HCEC 1CT (cell line): ENCODE measurements at regions not wholly inside any gene's neighbourhood (a gene's known extent, or its start where the extent isn't known, plus 50 kb on each side); places are given as distances from the start of the nearest gene placed in this dataset.
"Not testable (repeated sequence)": the region's sequence is repeated elsewhere in the genome, so short reads cannot be mapped to it uniquely, and the experiment has no call there.

Source experiments
- DNase-seq: peaks from one replicate; pipeline ENCODE4 v3.0.0-alpha.2; 2017

DNA sequence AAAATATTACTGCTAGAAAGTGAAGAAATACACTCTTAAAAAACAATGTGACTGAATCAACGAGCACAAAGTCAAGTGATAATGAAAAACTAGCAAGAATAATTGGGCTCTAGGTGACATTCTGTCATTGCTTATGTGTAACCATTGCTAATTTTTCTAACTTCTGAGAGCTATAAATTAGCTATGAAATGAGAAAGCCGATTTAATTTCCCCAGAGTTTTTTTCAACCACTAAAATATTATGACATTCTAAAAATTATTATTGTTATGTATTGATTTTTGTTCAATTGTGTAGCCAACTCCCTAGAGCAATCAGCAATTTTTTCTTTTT, 458.6 kb upstream of the ATXN8OS start:
- DNase-seq: no peak

DNA sequence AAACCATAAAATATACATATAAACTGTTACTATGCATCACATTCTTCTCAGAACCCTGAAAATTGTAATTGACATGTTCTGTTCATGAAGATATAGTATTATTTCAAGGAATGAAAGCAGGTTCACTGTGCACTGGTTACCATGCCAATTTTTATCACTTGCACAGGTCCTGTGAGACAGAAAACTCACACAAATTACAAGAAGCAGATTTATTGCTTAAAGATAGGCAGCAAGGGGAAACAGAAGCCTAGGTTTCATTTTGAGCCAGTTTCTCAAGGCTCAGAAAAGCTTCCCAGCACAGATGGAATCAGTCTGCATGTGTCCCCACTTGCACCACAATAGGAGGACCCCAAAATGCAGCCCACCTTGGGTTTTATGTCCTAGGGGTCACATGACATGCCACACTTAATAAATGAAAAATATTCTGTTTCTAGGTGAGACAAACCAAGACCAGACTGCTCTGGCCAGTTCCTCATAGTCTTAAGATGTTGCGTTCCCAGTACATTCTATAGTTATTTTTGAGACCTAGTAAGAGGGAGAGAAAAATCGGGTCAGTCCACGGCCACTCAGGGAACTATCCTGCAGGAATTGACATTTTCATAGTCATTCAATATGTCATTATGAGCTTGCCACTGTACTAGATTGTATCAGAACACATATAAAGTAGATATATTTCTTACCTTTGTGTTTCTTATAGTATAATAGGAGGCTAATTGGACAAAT, 459.1 kb upstream of the ATXN8OS start:
- DNase-seq: no peak

DNA sequence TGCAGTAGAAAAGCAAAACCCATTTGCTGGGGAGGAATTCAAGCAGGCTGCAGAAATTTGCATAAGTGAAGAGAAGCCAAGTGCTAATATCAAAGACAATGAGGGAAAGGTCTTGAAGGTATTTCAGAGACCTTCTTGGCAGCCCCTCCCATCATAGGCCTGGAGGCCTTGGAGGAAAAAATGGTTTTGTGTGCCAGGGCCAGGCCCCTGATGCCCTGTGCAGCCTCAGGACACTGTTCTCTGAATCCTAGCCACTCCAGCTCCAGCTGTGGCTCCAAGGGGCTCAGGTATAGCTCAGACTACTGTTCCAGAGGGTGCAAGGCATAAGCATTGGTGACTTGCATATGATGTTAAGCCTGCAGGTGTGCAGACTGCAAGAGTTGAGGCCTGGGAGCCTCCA, 463.2 kb upstream of the ATXN8OS start:
- DNase-seq: no peak

DNA sequence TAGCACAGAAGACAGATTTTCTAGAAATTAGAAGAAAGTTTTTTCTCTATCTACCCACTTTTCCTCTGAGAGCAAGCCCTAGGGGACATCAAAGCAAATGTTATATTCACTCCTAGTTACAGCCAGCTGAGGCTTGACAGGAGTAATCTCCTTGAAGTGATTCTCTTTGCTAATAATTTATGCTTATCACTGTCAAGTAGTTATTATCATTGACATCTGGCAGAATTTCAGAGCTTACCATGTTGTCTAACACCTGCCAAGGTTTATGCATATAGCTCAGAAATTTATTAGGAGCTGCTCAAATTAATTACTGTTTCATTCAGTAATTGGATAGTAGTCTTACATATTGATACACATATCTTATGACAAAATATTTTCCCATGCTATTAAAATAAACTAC, 465.9 kb upstream of the ATXN8OS start:
- DNase-seq: no peak

DNA sequence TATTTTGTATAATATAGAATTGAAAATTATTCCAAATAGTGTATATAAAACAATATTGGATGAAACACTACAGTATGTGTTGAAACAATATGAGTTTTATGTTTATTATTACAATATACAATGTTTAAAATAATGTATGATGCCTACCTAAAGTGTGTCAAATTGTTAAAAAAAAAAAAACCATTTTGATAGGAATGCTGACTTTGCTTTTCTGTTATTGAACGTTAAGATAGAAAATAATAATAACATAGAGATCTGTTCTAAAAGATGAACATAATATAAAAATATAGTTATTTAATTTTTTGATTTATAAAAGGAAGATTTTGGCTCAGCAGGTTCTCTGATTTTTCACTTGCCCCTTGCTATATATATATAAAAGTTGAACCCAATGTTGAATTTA, 474.6 kb upstream of the ATXN8OS start:
- no peak for DNase-seq

DNA sequence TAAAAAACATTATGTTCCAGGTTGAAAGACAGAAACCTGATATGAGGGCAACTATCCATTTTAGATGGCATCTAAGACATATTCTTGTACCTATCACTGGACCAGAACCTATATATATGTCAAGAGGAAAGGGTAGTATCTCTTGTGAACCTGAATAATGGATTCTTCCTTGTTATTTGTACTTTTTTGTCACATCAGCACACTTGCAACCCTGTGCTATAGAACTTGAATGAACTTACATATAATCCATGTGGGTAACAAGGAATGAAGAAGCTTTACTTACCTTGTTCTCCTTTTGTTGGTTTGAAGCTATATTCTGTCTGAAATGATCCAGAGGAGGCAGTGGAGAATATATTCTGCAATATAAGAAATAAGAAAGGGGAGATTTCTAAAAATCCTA, 483.7 kb upstream of the ATXN8OS start:
- no peak for DNase-seq

DNA sequence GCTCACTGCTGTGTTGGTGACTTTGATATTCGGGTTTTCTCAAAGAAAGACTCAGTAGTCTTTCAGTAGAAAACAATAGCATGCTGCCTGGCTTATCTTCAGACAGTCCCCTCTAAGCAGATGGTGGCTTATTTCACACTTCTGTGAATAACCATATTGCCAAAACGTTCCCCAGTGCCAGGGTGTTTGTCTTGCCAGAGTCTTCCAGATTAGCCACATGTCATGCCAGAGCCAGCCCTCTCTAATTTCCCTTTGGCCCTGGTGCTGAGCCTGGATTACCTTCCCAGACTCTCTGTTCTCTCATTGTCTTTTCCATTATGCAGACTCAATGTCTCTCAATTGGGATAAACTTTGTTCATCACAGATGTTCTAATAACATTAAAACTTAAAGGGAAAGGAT, 488.0 kb upstream of the ATXN8OS start:
- DNase-seq: no peak

DNA sequence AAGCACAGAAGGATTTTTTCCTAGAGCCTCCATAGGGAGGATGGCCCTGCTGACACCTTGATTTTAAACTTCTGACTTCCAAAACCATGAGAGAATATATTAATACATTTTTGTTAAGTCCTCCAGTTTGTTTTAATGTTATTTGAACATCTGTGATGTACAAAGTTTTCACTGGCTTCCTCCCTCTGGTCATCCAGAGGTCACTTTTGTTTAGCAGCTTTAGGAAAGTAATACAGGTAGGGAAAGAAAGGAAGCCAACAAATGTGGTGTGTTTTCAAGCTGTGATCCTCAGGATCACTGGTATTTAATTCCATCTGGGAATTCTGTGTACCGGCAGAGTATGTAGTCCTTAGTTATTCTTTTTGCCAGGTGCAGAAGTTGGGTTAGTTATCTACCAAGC, 488.8 kb upstream of the ATXN8OS start:
- DNase-seq: no peak

DNA sequence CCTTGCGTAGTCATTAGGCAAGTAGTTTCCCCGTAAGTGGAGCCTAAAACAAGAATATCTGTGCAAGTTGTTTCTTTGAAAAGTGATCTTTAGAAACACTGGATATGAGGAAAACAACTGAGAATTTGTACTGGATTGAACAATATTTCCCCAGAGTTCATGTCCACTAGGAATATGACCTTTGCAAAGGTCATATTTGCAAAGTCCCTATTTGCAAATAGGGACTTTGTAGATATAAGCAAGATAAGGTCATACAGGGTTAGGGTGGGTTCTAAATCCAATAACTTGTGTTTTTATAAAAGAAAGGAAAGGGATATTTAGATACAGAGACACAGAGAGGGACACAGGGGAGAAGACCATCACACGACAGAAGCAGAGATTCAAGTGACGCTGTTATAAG, 489.2 kb upstream of the ATXN8OS start:
- DNase-seq: no peak

DNA sequence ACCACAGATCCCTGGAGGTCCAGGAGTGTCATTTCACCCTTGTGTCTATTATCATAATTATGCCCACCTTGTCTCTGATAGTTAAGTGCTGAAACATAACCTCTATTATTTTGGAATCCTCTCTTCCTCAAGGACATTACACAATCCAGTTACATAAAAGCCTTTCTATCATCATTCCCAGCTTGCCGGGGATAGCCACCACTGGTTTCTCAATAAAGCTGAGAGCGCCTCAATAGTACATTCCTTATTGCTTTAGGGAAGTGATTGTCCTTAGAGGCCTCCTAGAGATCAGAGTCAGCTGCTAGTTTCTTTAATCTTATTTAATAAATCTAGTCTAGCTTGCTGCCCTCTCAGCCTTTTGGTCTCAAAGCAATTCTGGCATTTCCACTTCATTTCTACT, 490.0 kb upstream of the ATXN8OS start:
- DNase-seq: no peak

DNA sequence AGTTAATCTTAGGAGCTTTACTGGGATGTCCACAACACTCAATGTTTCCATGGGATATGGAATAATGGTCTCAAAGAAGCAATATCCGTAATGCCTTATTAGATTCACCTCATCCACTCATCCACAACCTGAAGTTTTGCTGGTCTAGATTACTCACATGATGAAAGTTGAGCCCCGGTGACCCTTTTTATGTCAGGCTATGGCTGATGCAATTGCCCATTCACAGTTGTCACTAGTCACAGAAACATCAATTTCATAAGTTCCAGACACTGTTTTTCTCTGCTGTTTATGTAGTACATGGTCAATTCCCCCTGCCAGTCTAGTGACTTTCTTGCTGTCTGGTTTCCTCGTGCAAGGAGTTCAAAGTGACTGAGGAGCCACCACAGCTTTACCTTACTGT, 491.2 kb upstream of the ATXN8OS start:
- DNase-seq: no peak

DNA sequence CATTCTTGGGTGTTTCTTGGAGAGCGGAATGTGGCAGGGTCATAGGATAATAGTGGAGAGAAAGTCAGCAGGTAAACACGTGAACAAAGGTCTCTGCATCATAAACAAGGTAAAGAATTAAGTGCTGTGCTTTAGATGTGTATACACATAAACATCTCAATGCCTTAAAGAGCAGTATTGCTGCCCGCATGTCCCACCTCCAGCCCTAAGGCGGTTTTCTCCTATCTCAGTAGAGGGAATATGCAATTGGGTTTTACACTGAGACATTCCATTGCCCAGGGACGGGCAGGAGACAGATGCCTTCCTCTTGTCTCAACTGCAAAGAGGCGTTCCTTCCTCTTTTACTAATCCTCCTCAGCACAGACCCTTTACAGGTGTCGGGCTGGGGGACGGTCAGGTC, 492.6 kb upstream of the ATXN8OS start:
- not testable (repeated sequence) for DNase-seq

DNA sequence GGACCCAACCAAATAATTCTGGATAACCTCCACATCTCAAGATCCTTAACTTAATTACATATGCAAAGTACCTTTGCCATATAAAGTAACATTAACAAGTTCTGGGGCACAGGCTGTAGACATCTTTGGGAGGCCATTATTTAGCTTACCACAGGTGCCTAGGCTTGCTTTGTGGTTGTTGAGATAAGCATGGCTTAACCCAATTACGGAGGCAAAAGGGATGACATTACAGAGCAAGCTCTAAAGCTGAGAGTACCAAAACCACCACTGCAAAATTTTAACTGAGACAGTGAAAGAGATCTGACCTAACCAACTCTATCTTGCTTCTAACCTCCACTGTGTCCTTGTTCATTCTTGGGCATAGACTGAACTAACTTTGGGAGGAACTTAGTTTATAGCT, 502.9 kb upstream of the ATXN8OS start:
- DNase-seq: no peak

DNA sequence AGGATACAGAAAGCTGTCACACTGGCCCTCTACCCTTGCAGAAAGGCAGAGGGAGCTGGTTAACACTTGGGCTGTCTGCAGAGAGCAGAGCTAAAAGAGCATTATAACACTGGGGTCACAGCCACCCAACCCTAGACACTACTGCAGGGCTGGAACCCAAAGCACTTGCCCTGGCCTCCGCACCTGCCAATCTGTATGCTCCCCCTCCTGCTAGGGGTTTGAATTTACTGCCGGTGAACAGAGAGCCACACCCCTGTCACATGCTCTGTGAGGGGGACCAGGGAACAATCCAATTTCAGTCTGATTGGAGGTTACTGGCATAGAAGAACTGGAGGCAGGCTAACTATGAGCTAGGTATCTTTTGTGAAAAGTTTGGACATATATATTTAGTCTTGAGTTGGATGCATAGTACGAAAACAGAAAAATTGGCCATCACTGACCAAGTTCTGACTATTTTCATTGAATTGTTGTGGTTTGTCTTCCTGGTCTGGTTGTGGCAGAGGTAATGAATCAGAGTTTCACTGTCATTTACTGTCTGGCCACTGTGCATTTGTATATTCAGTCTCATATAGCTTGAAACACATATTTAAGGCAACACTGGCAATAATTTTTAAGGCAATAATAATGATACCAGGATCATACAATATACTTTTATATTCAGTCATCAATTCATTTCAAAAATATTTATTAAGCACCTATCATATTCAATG, 504.3 kb upstream of the ATXN8OS start:
- no peak for DNase-seq

DNA sequence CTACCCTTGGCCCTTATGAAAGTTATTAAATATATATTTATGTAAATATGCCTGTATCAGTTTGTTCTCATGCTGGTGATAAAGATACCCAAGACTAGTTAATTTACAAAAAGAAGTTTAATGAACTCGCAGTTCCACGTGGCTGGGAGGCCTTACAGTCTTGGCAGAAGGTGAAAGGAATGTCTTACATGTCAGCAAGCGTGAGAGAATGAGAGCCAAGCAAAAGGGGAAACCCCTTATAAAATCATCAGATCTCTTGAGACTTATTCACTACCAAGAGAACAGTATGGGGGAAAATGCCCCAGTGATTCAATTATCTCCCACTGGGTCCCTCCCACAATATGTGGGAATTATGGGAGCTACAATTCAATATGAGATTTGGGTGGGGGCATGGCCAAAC, 506.0 kb upstream of the ATXN8OS start:
- DNase-seq: no peak

DNA sequence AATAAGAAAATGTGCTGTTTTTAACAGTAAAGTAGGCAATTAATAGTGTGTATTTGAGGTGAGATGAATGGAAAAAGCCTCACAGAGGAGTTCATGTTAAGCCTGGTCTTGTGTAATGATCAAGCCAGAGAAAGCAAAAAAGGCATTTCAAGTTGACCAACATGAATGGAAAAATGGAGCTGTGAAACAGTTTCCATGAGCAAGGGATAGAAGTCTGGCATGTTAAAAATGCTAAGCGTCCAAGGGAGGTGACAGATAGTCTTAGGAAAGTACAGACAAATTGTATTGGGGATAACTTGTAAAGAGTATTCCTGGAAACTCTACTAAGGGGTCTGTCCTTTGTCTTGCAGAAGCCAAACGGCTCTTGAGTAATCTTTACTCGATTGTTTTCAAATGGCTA, 506.8 kb upstream of the ATXN8OS start:
- DNase-seq: no peak

DNA sequence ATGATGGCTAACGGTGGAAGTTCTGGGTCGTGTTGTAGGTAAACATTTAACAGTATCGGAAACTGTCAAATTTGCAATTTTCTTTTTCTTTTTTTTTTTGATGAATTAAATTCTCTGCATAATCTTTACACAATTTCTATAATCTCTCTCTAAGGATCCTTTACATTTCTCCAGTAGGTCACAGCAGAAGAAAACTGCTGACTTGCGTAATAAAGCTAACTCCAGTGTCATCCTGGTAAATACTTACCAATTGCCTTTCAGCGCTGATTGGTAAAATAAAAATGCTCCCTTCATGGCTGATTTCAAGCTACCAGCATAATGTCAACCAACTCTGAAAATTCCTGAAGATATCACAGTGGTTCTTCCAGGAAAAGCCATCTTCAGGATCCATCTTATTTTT, 510.5 kb upstream of the ATXN8OS start:
- no peak for DNase-seq

DNA sequence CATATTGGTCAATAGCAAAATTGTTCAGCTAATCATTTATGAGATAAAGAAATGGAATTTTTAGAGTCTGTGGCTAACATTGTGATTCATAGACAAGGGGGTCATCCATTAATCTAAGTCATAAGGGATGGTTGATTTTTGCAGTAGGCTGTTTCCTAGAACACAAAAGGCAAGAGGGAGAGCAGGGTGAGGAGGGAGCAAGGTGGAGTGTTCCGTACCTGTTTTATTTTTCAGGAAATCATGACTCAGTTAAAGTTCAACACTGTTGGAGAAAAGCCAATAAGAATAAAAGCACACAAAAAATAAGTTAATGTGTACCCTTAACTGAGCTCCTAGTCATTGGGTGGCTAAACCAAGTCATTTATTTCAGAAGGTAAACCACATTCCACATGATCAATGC, 512.4 kb upstream of the ATXN8OS start:
- DNase-seq: no peak

DNA sequence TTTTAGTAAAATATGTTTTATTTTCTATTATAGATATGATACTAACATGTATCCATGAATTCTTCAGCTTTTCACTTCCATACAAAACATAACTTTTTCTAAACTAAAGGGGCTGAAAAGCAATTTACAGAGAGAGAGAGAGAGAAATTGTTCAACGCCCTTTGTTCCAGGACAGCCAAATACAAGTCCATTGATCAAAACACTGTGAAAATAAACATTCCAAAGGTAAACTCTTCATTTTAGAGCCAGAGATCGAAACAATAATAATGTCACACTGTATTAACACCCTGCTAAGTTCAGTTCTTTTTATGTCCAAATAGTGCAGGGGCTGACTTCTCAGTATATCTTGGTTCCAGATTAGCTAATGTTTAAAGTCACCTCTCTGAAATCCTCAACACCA, 516.2 kb upstream of the ATXN8OS start:
- DNase-seq: no peak

DNA sequence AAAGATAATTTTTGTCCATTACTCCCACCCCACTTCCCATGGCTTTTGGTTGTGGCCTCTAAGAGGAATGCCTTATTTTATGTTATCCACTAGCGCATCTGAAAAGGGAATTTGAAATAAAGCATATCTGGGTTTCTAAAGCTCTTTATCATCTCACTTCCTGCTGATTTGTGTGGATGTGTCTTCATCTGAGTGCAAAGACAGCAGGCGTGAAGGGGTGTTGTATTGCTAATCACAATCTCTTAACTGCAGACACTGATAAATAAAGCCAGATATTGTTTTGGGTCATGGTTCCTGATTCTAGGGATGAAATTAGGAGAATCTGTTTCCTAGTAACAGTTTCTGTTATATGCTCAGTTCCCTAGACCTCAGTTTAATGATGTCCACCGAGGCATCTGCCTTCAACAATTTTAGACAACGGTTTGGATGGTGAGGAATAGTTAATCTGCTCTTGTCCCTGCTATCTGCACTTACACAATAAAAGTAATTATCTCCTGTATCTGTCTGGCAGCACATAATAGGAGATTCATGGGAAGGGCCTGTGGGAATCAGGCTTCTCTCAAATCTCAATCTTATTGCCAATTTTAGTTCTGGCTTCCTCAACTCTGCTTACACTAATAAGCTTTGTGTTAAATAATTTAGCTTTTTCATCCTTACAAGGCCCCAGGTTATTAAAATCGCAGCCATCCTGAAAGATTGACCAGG, 517.9 kb upstream of the ATXN8OS start:
- no peak for DNase-seq

DNA sequence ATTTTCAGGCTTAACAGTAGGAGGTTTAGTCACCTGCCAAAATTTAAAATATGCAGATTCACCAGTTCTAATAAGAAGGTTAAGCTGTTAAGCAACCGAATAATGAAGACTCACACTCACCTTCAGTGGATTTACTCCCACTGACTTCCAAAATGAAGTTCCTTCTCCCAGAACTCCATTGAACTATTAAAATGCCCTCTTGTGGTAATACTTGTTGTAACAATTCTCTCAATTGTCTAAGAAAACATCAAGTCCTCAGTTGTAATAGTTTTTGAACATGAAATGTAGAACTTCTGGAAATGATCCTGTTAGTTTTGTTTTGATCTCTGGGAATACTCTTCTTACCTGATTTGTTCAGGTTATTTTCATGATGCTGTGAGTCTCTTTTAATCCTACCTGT, 522.0 kb upstream of the ATXN8OS start:
- DNase-seq: no peak

DNA sequence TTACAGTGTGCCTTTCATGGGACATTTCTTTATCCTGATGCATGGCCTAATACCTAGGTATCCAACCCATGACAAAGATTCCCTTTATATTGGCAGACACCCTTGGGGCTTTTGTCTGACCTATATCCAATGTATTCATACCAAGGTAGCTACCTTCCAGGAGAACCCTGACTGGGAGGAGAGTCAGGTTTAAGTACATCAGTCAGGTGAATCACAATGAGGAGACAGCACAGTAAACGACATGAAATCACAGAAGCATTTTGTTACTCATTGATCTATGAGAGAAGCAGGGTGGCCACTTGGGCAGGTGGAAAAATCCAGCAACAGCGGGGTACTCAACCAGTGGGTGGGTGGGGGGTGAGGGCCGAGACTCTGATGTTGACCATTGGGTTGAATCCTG, 527.4 kb upstream of the ATXN8OS start:
- no peak for DNase-seq

DNA sequence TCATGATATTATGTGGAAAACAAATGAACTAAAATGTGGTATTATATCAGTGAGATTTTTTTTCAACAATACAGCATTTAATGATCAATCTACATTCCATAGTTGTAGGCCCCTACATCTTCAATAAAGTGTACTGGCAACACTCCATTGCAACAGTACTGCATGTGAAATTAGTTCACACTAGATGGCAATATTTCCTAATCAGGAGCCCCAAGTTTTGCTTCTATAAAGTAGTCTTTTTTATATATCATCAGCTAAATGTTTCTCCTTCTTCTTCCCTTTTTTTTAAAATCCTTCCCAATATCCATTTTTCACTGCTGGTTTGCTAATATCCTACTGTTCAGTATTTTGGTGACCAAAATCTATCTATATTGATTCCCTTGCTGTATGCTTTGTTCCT, 528.3 kb upstream of the ATXN8OS start:
- DNase-seq: no peak

DNA sequence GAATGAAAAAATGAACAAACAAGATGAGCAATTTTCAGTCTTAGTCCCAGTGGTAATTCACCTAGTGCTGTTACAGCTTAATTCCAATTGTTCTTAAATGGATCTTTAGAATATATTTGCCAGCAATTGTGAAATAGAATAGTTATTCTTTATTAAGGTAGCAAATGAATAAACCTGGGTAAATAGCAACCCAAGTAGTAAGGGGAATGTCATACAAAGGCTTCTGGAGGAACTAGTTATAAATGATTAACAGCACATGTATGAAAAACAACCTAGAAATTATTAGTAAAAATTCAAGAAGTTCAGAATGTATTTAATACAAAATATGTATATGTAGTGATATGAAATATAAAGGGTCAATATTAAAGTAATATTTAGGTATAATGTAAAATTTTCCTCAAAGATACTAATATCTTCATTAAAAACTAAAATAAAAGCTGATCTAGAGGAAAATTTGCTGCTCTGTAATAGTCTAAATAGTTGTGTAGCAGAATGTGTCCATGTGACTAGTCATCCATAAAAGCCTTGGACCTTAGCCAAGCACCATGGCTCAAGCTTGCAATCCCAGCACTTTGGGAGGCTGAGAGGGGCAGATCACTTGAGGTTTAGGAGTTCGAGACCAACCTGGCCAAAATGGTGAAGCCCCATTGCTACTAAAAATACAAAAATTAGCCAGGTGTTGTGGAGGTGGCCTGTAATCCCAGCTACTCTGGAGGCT, 535.9 kb upstream of the ATXN8OS start:
- no peak for DNase-seq
